Rectal smooth muscle tissue (tissue), 1 donor: ENCODE measurements at regions not wholly inside any gene's neighbourhood (a gene's known extent, or its start where the extent isn't known, plus 50 kb on each side); places are given as distances from the start of the nearest gene placed in this dataset.

Experiments used
- H3K27ac ChIP-seq: one replicate; pipeline ENCODE4 v1.7.0; 2013; ENCODE audit warnings: low read depth, low read length, inconsistent platforms
- H3K27me3 ChIP-seq: one replicate; pipeline ENCODE4 v1.7.0; 2013; ENCODE audit warnings: low read length; ENCODE audit not compliant: control insufficient read depth, insufficient read depth
- H3K36me3 ChIP-seq: one replicate; pipeline ENCODE4 v1.7.0; 2013; ENCODE audit warnings: low read length; ENCODE audit not compliant: control insufficient read depth, insufficient read depth
- H3K4me1 ChIP-seq: one replicate; pipeline ENCODE4 v1.7.0; 2013; ENCODE audit warnings: low read length; ENCODE audit not compliant: control insufficient read depth, insufficient read depth
- H3K4me3 ChIP-seq: one replicate; pipeline ENCODE4 v1.7.0; 2013; ENCODE audit warnings: low read length
- H3K9ac ChIP-seq: one replicate; pipeline ENCODE4 v1.7.0; 2013; ENCODE audit warnings: low read length

DNA sequence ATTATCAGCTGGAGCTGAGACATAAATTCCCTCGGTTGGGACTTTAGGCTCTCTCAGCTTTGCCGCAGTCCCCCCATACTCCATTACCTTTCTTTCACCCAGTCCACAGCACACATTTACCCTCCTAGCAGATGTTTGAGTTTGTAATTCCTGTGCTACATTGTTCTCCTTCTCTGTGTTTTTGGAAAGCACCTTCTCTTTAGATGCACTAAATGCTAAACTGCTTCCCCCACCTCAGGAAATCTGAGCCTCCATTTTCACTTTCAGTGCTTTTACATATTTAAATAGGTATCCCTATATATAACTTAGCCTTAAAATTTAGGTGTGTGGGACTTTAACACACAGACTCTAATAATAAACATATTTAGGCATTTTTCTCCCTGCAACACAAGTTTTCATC lies 356.9 kb downstream of the NFIB start:
- H3K4me1 ChIP-seq, result no peaks in the 10 kb centered on the region
- H3K36me3 ChIP-seq, result no peaks in the 10 kb centered on the region
- H3K9ac ChIP-seq, result no peak overlapping the region
- H3K4me3 ChIP-seq, result no peak overlapping the region
- no peaks in the 10 kb centered on the region for H3K27me3 ChIP-seq
- H3K27ac ChIP-seq, result no peak overlapping the region

DNA sequence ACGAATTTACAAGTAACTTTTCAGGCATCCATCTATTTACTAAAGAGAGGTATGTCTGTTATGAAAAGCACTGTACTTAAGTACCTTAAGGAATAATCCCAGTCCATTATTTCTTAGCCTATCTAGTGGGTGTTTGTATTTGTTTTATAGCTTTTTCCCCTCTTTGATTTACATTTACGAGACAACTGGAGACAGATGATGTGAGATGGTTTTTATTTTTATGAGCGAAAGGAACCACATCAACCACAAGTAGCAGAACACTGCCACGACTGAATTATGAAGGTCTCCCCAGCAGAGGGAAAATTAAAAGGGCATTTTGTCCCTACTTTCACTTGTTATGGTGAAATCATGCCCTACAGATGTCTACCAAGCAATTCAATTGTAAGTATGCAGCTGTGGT lies 357.8 kb downstream of the NFIB start:
- no peak overlapping the region for H3K27ac ChIP-seq

DNA sequence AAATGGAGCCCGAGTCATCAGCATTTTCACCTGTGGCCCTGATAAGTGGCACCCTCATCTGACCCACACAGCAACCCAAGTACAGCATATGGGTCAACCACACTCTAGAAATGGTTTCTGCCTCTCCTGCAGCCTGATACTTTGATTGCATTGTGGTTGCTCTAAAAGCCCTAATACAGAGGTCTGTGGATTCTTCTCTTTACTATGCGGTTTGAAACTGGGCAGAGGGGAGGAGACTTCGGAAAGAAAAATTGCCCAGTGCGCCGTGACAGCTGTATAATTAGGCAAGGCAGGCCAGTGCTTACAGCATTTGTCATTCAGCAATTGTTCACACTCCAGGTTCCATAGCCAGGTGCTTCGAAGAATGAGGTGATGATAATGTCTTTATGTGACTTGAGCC lies 361.0 kb downstream of the NFIB start:
- Histone ChIP-seq H3K36me3 (no peaks in the 10 kb centered on the region), H3K27ac (no peak overlapping the region), H3K4me3 (no peak overlapping the region), H3K9ac (no peak overlapping the region), H3K4me1 (no peaks in the 10 kb centered on the region), H3K27me3 (no peaks in the 10 kb centered on the region)

More for the DNA sequence above, 357.8 kb downstream of the NFIB start:
- no peaks in the 10 kb centered on the region for H3K27me3 ChIP-seq
- no peak overlapping the region for H3K4me3 ChIP-seq
- no peaks in the 10 kb centered on the region for H3K36me3 ChIP-seq
- H3K9ac ChIP-seq, result no peak overlapping the region
- H3K4me1 ChIP-seq, result no peaks in the 10 kb centered on the region

DNA sequence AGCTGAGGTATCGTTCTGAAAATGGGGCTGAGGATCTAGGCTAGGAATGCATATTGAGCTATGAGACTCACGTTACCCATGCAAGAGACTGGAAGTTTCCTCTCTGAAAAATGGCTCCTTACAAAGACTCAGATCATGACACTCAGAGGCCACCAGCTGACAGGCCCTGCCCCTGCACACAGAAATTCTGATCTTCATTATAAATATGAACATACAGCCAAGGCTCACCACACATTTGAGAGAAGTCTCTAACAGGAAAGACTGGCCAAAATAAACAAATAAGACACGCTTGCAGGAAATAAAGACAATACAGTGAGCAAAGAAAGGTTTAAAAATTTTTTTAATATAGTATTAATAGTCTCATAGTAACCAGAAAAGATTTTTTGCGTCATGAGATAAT lies 365.9 kb downstream of the NFIB start:
- H3K36me3 ChIP-seq, result no peaks in the 10 kb centered on the region
- H3K27me3 ChIP-seq, result no peaks in the 10 kb centered on the region
- H3K4me3 ChIP-seq, result no peak overlapping the region
- H3K27ac ChIP-seq, result no peak overlapping the region
- H3K9ac ChIP-seq, result no peak overlapping the region
- no peaks in the 10 kb centered on the region for H3K4me1 ChIP-seq

DNA sequence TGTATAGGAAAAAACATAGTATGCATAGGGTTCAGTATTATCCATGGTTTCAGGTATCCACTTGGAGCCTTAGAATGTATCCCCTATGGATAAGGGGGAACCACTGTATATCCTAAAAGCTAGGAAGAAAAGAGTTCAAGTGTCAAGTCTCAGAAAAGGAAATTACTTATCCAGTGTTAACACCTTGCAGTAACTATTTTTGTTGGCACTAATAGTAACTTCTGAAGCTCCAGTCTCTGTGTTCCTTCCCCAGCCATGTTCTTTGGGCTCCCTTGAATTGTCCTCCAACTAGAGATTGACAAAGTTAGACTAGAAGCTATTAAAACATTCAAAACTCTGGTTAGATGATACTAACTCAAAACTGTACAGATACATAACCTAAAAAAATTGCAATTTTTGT lies 370.8 kb downstream of the NFIB start:
- Histone ChIP-seq H3K4me1 (no peaks in the 10 kb centered on the region), H3K4me3 (no peak overlapping the region), H3K36me3 (no peaks in the 10 kb centered on the region), H3K27me3 (no peaks in the 10 kb centered on the region), H3K9ac (no peak overlapping the region), H3K27ac (no peak overlapping the region)

DNA sequence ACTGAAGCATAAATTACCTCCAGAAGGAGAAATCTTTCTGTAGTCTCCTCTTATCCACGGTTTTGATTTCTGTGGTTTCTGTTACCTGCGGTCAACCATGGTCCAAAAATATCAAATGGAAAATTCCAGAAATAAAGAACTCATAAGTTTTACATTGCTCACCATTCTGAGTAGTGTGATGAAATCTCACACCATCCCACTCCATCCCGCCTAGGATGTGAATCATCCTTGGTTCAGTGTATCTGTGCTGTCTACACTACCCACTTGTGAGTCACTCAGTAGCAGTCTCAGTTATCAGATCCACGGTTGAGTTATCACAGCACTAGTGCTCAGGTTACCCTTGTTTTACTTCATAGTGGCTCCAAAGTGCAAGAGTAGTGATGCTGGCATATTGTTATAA lies 371.2 kb downstream of the NFIB start:
- H3K36me3 ChIP-seq, result no peaks in the 10 kb centered on the region
- no peak overlapping the region for H3K4me3 ChIP-seq
- H3K27me3 ChIP-seq, result no peaks in the 10 kb centered on the region
- H3K9ac ChIP-seq, result no peak overlapping the region
- H3K27ac ChIP-seq, result no peak overlapping the region
- no peaks in the 10 kb centered on the region for H3K4me1 ChIP-seq

DNA sequence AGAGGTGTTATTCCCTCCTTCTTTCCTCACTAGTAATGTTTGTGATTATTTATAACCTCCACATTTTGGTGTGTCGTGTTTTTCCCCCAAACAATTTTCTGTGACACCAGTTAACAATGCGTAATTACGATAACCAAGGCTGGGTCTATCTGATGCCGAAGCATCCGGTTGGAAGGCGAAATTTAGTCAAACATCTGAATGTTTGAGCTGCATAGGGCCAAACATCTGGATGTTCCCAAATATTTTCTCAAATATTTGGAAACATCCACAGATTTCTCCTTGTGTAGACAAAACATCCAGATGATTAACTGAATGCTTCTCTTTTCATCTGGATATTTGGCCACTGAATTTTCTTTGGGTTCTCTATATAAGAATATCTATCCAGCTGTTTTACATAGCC lies 371.7 kb downstream of the NFIB start:
- H3K27me3 ChIP-seq, result no peaks in the 10 kb centered on the region
- no peaks in the 10 kb centered on the region for H3K4me1 ChIP-seq
- no peaks in the 10 kb centered on the region for H3K36me3 ChIP-seq
- H3K9ac ChIP-seq, result no peak overlapping the region
- H3K4me3 ChIP-seq, result no peak overlapping the region
- no peak overlapping the region for H3K27ac ChIP-seq

DNA sequence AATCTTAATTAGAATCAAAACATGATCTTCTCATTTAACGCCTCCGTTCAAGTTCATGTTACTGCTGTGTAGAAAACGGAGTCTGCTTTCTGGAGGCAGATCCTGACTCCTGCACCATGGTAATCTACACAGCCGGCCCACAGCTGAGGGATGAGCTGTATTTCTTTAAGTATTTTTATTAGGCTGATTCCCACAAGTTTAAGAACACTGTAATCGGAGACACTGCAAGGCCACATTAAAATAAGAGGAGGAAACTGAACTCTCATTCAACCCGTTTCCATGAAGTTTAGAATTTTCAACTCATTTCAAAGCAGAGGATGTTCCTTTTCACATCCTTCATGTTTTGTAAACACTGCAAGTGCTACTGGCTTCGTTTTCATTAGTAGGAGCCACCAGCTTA lies 372.2 kb downstream of the NFIB start:
- H3K9ac ChIP-seq, result no peak overlapping the region
- H3K4me1 ChIP-seq, result no peaks in the 10 kb centered on the region
- no peak overlapping the region for H3K27ac ChIP-seq
- no peaks in the 10 kb centered on the region for H3K36me3 ChIP-seq
- no peak overlapping the region for H3K4me3 ChIP-seq
- no peaks in the 10 kb centered on the region for H3K27me3 ChIP-seq

DNA sequence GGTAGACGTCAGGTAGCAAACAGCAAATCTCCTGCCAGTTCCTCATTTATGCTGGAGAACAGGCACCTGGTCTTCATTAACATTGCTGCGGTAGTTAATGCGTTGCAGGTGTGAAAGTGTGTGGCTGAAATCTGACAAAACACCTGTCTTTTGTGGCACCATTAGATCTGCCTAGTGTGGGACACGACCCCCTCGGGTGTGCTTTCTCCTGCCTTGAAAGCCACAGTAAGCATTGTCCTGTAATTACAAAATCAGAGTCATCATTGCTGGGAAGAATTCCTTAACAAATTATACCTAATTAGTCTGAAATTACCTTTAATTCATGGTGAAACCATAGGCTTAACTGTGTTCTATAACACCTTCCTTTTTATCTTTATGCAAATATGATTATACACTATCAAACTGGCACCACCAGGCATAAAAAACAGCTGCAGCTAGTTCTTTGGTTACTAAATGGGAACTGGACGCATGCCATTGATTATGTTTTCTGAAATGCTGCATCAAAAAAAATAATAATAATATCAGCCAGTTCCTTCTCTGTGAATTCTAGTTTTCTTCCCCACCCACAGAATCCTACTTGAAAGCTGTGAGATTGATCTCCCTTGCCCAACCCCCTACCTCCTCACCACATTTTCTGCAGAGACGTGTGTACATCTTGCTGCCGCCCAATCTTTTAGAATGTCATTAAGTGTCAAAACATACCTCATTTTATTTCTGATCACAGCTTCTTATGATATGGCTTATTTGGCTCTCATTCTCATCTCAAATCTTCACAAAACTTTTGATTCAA lies 374.0 kb downstream of the NFIB start:
- Histone ChIP-seq H3K4me1 (no peaks in the 10 kb centered on the region), H3K4me3 (no peak overlapping the region), H3K9ac (no peak overlapping the region), H3K27me3 (no peaks in the 10 kb centered on the region), H3K36me3 (no peaks in the 10 kb centered on the region), H3K27ac (peak overlapping the region; percentile 27)

DNA sequence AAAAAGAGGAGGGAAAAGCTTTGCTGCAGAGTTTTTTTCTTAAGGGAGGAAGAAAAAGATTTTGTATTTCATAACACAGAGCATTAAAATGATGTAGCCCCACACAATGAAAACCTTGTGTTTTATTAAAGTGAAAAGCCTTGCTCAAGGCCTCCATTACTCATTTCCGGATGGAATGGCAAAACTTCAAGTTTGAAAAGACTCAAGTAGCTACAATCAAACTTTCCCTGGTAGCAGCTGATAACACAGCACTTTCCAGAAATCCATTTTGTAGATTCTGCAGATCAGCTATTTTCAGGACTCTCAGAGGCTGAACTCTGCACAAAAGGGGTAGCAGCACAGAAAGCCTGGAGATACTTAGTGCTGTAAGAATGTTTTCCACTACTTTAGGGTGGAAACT lies 374.8 kb downstream of the NFIB start:
- Histone ChIP-seq H3K27me3 (no peaks in the 10 kb centered on the region), H3K4me1 (no peaks in the 10 kb centered on the region), H3K36me3 (no peaks in the 10 kb centered on the region), H3K9ac (no peak overlapping the region), H3K4me3 (no peak overlapping the region), H3K27ac (peak overlapping the region; percentile 27)

DNA sequence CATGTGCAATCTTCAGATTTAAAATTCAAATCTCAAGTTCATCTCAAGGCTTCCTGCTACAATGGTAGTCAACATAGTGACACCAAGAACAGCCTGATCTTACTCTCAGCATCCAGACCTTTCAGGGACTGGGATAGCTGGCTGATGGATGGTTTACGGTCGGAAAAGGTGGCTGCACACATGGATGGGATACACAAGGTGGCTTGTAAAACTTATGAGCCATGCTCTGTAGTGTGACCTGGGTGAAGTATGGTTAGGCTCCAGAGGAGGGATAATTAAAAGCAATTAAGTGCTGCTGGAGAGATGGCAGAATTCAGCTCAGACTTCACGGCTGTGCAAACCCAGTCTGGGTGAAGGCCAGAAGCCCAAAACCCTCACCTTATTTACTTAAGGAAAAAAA lies 379.5 kb downstream of the NFIB start:
- H3K36me3 ChIP-seq, result no peaks in the 10 kb centered on the region
- H3K4me3 ChIP-seq, result no peak overlapping the region
- H3K9ac ChIP-seq, result no peak overlapping the region
- H3K27me3 ChIP-seq, result no peaks in the 10 kb centered on the region
- H3K27ac ChIP-seq, result no peak overlapping the region
- H3K4me1 ChIP-seq, result no peaks in the 10 kb centered on the region

DNA sequence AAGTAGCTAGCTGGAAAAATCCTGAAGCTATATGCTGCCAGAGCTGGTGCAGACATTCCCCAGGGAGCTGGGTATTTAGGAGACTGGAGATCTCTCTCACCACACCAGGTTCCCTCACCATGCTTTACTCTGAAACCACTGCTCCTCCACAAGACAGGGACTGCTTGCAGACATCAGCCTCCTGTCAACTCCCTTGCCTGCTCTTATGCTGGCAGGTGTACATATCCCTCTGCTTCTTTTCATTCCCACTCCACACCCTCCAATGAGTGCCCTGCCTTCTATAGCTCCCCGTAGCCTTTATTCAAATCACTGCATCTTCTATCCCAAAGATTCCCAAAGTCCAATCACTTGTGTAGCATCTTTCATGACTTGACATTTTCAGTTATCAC lies 380.7 kb downstream of the NFIB start:
- no peak overlapping the region for H3K9ac ChIP-seq
- no peaks in the 10 kb centered on the region for H3K36me3 ChIP-seq
- H3K4me3 ChIP-seq, result no peak overlapping the region
- H3K27me3 ChIP-seq, result no peaks in the 10 kb centered on the region
- H3K4me1 ChIP-seq, result no peaks in the 10 kb centered on the region
- no peak overlapping the region for H3K27ac ChIP-seq

DNA sequence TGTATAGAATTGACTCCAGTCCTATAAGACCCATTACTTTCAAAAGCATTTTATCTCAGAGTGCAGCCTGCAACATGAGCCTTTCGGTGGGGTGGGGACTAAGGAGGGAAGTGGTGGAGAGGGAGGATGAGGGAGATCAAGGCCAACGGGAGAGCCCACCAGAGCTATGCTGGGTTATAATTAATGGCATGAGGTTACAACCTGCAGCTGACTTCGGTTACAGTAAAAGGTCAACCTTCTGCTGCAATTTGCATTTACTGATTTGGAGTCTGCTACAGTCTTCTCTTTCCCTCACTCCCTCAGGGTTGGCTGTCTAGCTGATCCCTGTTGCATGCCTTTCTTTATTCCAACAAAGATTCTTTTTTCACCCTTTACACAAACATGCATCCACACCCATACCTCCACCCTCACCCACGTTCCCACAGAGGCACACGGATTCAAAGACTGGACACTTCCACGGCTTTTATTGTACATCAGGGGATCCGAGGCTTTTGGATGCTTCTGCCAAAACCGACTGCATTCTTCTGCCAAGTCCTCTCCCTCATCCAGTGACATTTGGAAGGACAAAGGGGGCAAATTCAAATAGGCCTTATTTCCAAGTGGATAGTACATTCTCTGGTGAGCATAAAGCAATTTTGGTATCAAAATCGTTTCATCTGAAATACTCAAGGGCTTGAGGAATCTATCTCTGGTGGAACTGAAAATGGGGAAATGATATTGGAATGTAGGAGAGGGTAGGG lies 381.2 kb downstream of the NFIB start:
- no peak overlapping the region for H3K27ac ChIP-seq
- no peaks in the 10 kb centered on the region for H3K27me3 ChIP-seq
- no peak overlapping the region for H3K9ac ChIP-seq
- H3K4me1 ChIP-seq, result no peaks in the 10 kb centered on the region
- H3K4me3 ChIP-seq, result no peak overlapping the region
- no peaks in the 10 kb centered on the region for H3K36me3 ChIP-seq
